ENCODE measurements at regions not wholly inside any gene's neighbourhood (a gene's known extent, or its start where the extent isn't known, plus 50 kb on each side); places are given as distances from the start of the nearest gene placed in this dataset.

GRCh38 chr2:217070611-217071010 lies 210.7 kb upstream of the TNP1 start:
- no peak overlapping the region for H3K9ac ChIP-seq (ENCODE audit: insufficient read depth, low read depth, low read length)
- WGBS (ENCODE audit: low lambda C conversion rate) = 0% methylated on average over 1 of the region's 1 CpG
- FAIRE-seq = no peak
- in situ Hi-C loops (cut with HindIII; ENCODE audit: extremely low pct_ligation_motif_present, low pct_unique_long_range_greater_than_20kb) = no loop called here
- H3K9me3 ChIP-seq (ENCODE audit: low read length) = 0 out of 2 replicates have a peak, but pooled peaks cover 5% of the 10 kb centered on the region
- no peak overlapping the region for H3K27ac ChIP-seq (ENCODE audit: extremely low read length, insufficient read depth, low read length)
- no peak overlapping the region for H3K4me2 ChIP-seq (ENCODE audit: low read depth, low read length)
- H4K20me1 ChIP-seq (ENCODE audit: insufficient read depth, low read length) = no peaks in the 10 kb centered on the region
- BruUV-seq (replicated peaks) = no TSS peak
- POLR2A ChIA-PET = no interaction called here
- intact Hi-C loops (cut with micrococcal nuclease; ENCODE audit: unreplicated experiment) = no loop called here
- no peak overlapping the region for H3K4me3 ChIP-seq (replicated peaks in 1 of 3; ENCODE audit: insufficient read depth in 1 of 3, low read depth in 2 of 3, low read length in 3 of 3)
- DNase-seq (ENCODE audit: low spot score) = no peak
- ATAC-seq = no peak
- no peaks in the 10 kb centered on the region for H3K79me2 ChIP-seq (ENCODE audit: insufficient read depth, low read length)
- no peak overlapping the region for H2AFZ ChIP-seq (ENCODE audit: low read length)
- TF ChIP-seq AFF4 (CRISPR knock-in tag; IDR thresholded peaks at IDR 0.05) = no peak
- TF ChIP-seq ZSCAN21 (CRISPR knock-in tag; IDR thresholded peaks at IDR 0.05; ENCODE audit: borderline replicate concordance) = no peak
- peaks cover 0 to 6% of the 10 kb centered on the region in 2 experiments; a peak in 3 of 5 replicates for H3K27me3 ChIP-seq (ENCODE audit: control insufficient read depth in 1 of 2, insufficient read depth in 2 of 2, low read length in 2 of 2)
- peaks cover 11% of the 10 kb centered on the region; the same call in 1 of the 2 replicates for H3K4me1 ChIP-seq (ENCODE audit: insufficient read depth, low read length)
- CTCF ChIA-PET (ENCODE audit: low intra/inter-chr PET ratio, low total read pairs) = no interaction called here
- no peaks in the 10 kb centered on the region for H3K36me3 ChIP-seq (replicated peaks in 1 of 2; ENCODE audit: control insufficient read depth in 1 of 2, insufficient read depth in 2 of 2, low read length in 2 of 2)

DNA sequence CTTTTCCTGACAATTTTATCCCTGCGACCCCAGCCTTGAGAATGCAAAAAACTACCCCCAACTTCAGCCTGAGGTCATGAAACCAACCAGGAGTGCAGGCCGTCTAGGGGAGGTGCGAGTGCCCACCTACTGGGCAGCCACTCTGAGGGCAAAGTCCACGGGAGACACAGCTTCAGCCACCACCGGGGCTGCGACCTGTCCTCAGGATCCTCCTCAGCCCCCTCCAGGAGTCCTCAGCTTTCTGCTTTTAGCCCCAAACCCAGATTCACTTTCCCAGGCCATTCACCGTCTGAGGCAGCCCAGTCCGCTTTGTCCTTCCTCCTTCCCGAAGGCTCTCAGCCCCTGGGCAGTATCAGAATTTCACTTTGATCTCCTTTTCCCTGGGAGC lies 210.2 kb upstream of the TNP1 start:
- Histone ChIP-seq H3K79me2 (ENCODE audit: insufficient read depth, low read length) (no peaks in the 10 kb centered on the region), H4K20me1 (ENCODE audit: insufficient read depth, low read length) (no peaks in the 10 kb centered on the region), H3K27ac (ENCODE audit: extremely low read length, insufficient read depth, low read length) (no peak overlapping the region), H3K4me2 (ENCODE audit: low read depth, low read length) (no peak overlapping the region), H3K27me3 (ENCODE audit: control insufficient read depth in 1 of 2, insufficient read depth in 2 of 2, low read length in 2 of 2) (peaks cover 0 to 6% of the 10 kb centered on the region in 2 experiments; a peak in 3 of 5 replicates), H3K9me3 (ENCODE audit: low read length) (0 out of 2 replicates have a peak, but pooled peaks cover 5% of the 10 kb centered on the region), H2AFZ (ENCODE audit: low read length) (no peak overlapping the region), H3K36me3 (replicated peaks in 1 of 2; ENCODE audit: control insufficient read depth in 1 of 2, insufficient read depth in 2 of 2, low read length in 2 of 2) (no peaks in the 10 kb centered on the region), H3K4me1 (ENCODE audit: insufficient read depth, low read length) (peaks cover 11% of the 10 kb centered on the region; the same call in 1 of the 2 replicates), H3K4me3 (replicated peaks in 1 of 3; ENCODE audit: insufficient read depth in 1 of 3, low read depth in 2 of 3, low read length in 3 of 3) (no peak overlapping the region), H3K9ac (ENCODE audit: insufficient read depth, low read depth, low read length) (no peak overlapping the region)
- in situ Hi-C loops (cut with HindIII; ENCODE audit: extremely low pct_ligation_motif_present, low pct_unique_long_range_greater_than_20kb) = no loop called here
- WGBS (ENCODE audit: low lambda C conversion rate) = 41% methylated on average over 6 of the region's 9 CpGs
- no TSS peak for BruUV-seq (replicated peaks)
- ChIA-PET CTCF (ENCODE audit: low intra/inter-chr PET ratio, low total read pairs) (no interaction called here), POLR2A (no interaction called here)
- DNase-seq (ENCODE audit: low spot score) (no peak), ATAC-seq (no peak), FAIRE-seq (no peak)
- intact Hi-C loops (cut with micrococcal nuclease; ENCODE audit: unreplicated experiment) = no loop called here
- TF ChIP-seq, protein P1, sequence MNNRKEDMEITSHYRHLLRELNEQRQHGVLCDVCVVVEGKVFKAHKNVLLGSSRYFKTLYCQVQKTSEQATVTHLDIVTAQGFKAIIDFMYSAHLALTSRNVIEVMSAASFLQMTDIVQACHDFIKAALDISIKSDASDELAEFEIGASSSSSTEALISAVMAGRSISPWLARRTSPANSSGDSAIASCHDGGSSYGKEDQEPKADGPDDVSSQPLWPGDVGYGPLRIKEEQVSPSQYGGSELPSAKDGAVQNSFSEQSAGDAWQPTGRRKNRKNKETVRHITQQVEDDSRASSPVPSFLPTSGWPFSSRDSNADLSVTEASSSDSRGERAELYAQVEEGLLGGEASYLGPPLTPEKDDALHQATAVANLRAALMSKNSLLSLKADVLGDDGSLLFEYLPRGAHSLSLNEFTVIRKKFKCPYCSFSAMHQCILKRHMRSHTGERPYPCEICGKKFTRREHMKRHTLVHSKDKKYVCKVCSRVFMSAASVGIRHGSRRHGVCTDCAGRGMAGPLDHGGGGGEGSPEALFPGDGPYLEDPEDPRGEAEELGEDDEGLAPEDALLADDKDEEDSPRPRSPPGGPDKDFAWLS (CRISPR knock-in tag; IDR thresholded peaks at IDR 0.05; ENCODE audit: borderline replicate concordance) = no peak
- no peak for TF ChIP-seq RAD21 (CRISPR knock-in tag; IDR thresholded peaks at IDR 0.05)
- no peak for TF ChIP-seq ASH2L (IDR thresholded peaks at IDR 0.05; ENCODE audit: insufficient read length, low read depth, low read length)
- TF ChIP-seq, protein P2, sequence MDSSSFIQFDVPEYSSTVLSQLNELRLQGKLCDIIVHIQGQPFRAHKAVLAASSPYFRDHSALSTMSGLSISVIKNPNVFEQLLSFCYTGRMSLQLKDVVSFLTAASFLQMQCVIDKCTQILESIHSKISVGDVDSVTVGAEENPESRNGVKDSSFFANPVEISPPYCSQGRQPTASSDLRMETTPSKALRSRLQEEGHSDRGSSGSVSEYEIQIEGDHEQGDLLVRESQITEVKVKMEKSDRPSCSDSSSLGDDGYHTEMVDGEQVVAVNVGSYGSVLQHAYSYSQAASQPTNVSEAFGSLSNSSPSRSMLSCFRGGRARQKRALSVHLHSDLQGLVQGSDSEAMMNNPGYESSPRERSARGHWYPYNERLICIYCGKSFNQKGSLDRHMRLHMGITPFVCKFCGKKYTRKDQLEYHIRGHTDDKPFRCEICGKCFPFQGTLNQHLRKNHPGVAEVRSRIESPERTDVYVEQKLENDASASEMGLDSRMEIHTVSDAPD (CRISPR knock-in tag; IDR thresholded peaks at IDR 0.05) = no peak
- TF ChIP-seq DMTF1 (CRISPR knock-in tag; IDR thresholded peaks at IDR 0.05) = no peak
- TF ChIP-seq BRCA1 (CRISPR knock-in tag; IDR thresholded peaks at IDR 0.05) = no peak
- TF ChIP-seq EHMT2 (IDR thresholded peaks at IDR 0.05; ENCODE audit: borderline replicate concordance, low read depth, low read length) = no peak
